ENCODE measurements at regions not wholly inside any gene's neighbourhood (a gene's known extent, or its start where the extent isn't known, plus 50 kb on each side); places are given as distances from the start of the nearest gene placed in this dataset.

DNA sequence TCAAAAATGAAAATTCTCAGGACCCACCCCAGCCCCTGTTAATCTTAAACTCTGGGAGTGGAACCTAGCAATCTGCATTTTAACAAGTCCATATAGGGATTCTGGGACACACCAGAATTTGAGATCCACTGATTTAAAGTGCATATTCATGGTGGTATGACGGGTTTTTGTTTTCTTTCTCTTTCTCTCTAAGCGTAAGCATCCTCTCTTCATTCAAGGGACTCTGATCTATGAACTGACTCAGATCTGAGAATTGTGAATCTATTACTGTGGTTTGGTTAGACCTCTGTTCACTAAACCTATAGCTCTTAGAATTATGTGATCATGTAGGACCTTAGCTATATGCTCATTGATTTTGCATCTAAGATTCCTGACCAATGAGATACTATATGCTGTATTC, 565.2 kb downstream of the CCDC171 start:
- ATAC-seq: no peak
- no peaks in the 10 kb centered on the region for H3K9me3 ChIP-seq (ENCODE audit: control insufficient read depth, insufficient read depth, low read depth, low read length)
- no peaks in the 10 kb centered on the region for H3K36me3 ChIP-seq (ENCODE audit: control insufficient read depth, insufficient read depth, low read length)
- in situ Hi-C loops (cut with HindIII; ENCODE audit: low pct_unique_long_range_greater_than_20kb, low sequenced_read_pairs): no loop called here
- no peak overlapping the region for H3K4me3 ChIP-seq (ENCODE audit: low read depth in 2 of 2, low read length in 2 of 2)
- BruUV-seq (replicated peaks): no TSS peak
- intact Hi-C loops (cut with micrococcal nuclease; ENCODE audit: unreplicated experiment): no loop called here
- ChIA-PET CTCF (no interaction called here), POLR2A (no interaction called here)
- DNase-seq (ENCODE audit: low read depth, low spot score): no peak
- TF ChIP-seq TCF7L2 (IDR thresholded peaks at IDR 0.05; ENCODE audit: low read depth, low read length) (no peak), SIN3A (IDR thresholded peaks at IDR 0.05; ENCODE audit: borderline replicate concordance, insufficient read depth, low read depth, low read length) (no peak), POLR2AphosphoS5 (IDR thresholded peaks at IDR 0.05; ENCODE audit: low read depth, low read length) (no peak)
- TF ChIP-seq, protein P1, sequence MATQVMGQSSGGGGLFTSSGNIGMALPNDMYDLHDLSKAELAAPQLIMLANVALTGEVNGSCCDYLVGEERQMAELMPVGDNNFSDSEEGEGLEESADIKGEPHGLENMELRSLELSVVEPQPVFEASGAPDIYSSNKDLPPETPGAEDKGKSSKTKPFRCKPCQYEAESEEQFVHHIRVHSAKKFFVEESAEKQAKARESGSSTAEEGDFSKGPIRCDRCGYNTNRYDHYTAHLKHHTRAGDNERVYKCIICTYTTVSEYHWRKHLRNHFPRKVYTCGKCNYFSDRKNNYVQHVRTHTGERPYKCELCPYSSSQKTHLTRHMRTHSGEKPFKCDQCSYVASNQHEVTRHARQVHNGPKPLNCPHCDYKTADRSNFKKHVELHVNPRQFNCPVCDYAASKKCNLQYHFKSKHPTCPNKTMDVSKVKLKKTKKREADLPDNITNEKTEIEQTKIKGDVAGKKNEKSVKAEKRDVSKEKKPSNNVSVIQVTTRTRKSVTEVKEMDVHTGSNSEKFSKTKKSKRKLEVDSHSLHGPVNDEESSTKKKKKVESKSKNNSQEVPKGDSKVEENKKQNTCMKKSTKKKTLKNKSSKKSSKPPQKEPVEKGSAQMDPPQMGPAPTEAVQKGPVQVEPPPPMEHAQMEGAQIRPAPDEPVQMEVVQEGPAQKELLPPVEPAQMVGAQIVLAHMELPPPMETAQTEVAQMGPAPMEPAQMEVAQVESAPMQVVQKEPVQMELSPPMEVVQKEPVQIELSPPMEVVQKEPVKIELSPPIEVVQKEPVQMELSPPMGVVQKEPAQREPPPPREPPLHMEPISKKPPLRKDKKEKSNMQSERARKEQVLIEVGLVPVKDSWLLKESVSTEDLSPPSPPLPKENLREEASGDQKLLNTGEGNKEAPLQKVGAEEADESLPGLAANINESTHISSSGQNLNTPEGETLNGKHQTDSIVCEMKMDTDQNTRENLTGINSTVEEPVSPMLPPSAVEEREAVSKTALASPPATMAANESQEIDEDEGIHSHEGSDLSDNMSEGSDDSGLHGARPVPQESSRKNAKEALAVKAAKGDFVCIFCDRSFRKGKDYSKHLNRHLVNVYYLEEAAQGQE (IDR thresholded peaks at IDR 0.05; ENCODE audit: insufficient read depth in 1 of 2, low read depth in 2 of 2, low read length in 1 of 2): no peak
- TF ChIP-seq, protein P2, sequence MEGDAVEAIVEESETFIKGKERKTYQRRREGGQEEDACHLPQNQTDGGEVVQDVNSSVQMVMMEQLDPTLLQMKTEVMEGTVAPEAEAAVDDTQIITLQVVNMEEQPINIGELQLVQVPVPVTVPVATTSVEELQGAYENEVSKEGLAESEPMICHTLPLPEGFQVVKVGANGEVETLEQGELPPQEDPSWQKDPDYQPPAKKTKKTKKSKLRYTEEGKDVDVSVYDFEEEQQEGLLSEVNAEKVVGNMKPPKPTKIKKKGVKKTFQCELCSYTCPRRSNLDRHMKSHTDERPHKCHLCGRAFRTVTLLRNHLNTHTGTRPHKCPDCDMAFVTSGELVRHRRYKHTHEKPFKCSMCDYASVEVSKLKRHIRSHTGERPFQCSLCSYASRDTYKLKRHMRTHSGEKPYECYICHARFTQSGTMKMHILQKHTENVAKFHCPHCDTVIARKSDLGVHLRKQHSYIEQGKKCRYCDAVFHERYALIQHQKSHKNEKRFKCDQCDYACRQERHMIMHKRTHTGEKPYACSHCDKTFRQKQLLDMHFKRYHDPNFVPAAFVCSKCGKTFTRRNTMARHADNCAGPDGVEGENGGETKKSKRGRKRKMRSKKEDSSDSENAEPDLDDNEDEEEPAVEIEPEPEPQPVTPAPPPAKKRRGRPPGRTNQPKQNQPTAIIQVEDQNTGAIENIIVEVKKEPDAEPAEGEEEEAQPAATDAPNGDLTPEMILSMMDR (IDR thresholded peaks at IDR 0.05): no peak
- no peaks in the 10 kb centered on the region for H3K27me3 ChIP-seq (ENCODE audit: control insufficient read depth, insufficient read depth, low read length)
- H3K4me1 ChIP-seq (ENCODE audit: control insufficient read depth, insufficient read depth, low read length): no peaks in the 10 kb centered on the region
- H3K27ac ChIP-seq (ENCODE audit: low read length): no peak overlapping the region

DNA sequence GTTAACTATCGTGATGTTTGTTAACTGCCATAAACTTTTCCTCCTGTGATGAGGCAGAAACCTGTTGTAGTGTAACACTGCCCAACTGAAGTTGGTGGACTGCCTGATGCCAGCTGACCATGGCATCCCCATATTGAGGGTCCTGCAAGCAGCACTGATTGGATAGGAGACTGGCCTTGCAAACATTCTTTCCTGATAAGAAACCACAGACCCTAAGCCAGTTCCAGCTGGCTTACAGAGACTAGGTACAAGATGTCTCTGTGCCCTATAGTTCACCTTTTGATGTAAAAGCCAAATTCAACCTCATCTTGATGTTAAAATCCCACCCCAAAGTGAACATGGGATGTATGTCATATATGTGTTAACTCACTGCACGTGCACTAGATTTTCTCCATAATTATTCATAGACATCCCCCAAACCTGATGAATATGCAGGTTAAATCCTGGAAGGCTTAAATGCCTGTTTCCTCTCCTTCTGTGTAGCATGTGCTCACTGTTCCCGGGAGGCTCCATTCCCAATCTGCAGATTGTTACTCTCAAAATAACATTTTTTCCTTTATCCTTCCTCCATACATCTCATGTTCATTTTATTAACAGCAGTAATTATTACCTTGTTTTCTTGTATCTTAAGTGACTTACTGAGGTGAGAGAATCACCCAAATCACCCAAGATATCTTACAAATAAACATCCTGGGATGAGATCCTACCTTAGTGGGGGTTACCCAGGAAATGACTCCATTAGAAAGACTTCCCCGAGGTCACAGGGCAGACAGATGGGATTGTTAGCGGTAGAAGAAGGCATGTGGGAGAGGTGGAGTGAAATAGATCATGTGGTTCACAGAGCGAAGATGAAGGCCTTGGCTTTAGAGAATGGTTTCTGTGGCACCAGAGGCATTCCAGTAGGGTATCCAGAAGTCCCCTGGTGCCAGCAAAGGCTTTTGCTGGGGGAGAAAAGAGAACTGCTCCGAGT, 566.7 kb downstream of the CCDC171 start:
- no peak for ATAC-seq
- TF ChIP-seq TCF7L2 (IDR thresholded peaks at IDR 0.05; ENCODE audit: low read depth, low read length): no peak
- TF ChIP-seq, protein P1 (IDR thresholded peaks at IDR 0.05; ENCODE audit: insufficient read depth in 1 of 2, low read depth in 2 of 2, low read length in 1 of 2): no peak
- TF ChIP-seq SIN3A (IDR thresholded peaks at IDR 0.05; ENCODE audit: borderline replicate concordance, insufficient read depth, low read depth, low read length): no peak
- TF ChIP-seq, protein P2 (IDR thresholded peaks at IDR 0.05): no peak
- no peak for TF ChIP-seq POLR2AphosphoS5 (IDR thresholded peaks at IDR 0.05; ENCODE audit: low read depth, low read length)
- Histone ChIP-seq H3K4me1 (ENCODE audit: control insufficient read depth, insufficient read depth, low read length) (no peaks in the 10 kb centered on the region), H3K27ac (ENCODE audit: low read length) (no peak overlapping the region), H3K36me3 (ENCODE audit: control insufficient read depth, insufficient read depth, low read length) (no peaks in the 10 kb centered on the region), H3K27me3 (ENCODE audit: control insufficient read depth, insufficient read depth, low read length) (no peaks in the 10 kb centered on the region), H3K9me3 (ENCODE audit: control insufficient read depth, insufficient read depth, low read depth, low read length) (no peaks in the 10 kb centered on the region), H3K4me3 (ENCODE audit: low read depth in 2 of 2, low read length in 2 of 2) (no peak overlapping the region)
- in situ Hi-C loops (cut with HindIII; ENCODE audit: low pct_unique_long_range_greater_than_20kb, low sequenced_read_pairs) (no loop called here), intact Hi-C loops (cut with micrococcal nuclease; ENCODE audit: unreplicated experiment) (no loop called here)
- no TSS peak for BruUV-seq (replicated peaks)
- ChIA-PET CTCF (no interaction called here), POLR2A (no interaction called here)
- DNase-seq (ENCODE audit: low read depth, low spot score): no peak
